Gastroesophageal sphincter (tissue), 4 donors: ENCODE measurements at regions not wholly inside any gene's neighbourhood (a gene's known extent, or its start where the extent isn't known, plus 50 kb on each side); places are given as distances from the start of the nearest gene placed in this dataset.
"Not testable (repeated sequence)": the region's sequence is repeated elsewhere in the genome, so short reads cannot be mapped to it uniquely, and the experiment has no call there.

Source experiments
- ATAC-seq: fragments of 150-250 bp; one replicate; pipeline ENCODE4 v1.9.1; 2016; ENCODE audit warnings: mild to moderate bottlenecking, moderate library complexity
- H3K27ac ChIP-seq, 4 donors: fragments of 200-600 bp; sonication (generic) in 3 of 4; 1 replicate in 3 of 4; 2 replicates in 1 of 4; pipeline ENCODE4 v1.5.1; 2016 to 2019
- H3K27me3 ChIP-seq: fragments of 200-600 bp; sonication (generic); one replicate; pipeline ENCODE4 v1.5.1; 2019
- H3K36me3 ChIP-seq, 2 donors: fragments of 200-600 bp; sonication (generic); one replicate each; pipeline ENCODE4 v1.5.1; 2019; ENCODE audit warnings: control low read depth in 1 of 2
- H3K4me1 ChIP-seq, 3 donors: fragments of 200-600 bp; sonication (generic); 1 replicate in 2 of 3; 2 replicates in 1 of 3; pipeline ENCODE4 v1.5.1; 2016 to 2019; ENCODE audit warnings: control low read depth in 2 of 3
- H3K4me3 ChIP-seq, 2 donors: fragments of 200-600 bp; sonication (generic); one replicate each; pipeline ENCODE4 v1.5.1; 2019; ENCODE audit warnings: mild to moderate bottlenecking in 1 of 2, moderate library complexity in 1 of 2
- H3K9me3 ChIP-seq, 3 donors: fragments of 200-600 bp; sonication (generic); one replicate each; pipeline ENCODE4 v1.5.1; 2017 to 2019; ENCODE audit warnings: control low read depth in 2 of 3
- CTCF ChIP-seq, 4 experiments: fragments of 200-600 bp in 2 of 4; fragments of 450-650 bp in 2 of 4; sonication (generic) in 1 of 4; IDR thresholded peaks; one replicate each; pipeline ENCODE4 v1.5.1; 2017 to 2019; ENCODE audit warnings: antibody characterized with exemption in 4 of 4, mild to moderate bottlenecking in 2 of 4, moderate library complexity in 2 of 4
- EP300 ChIP-seq: sonication (generic); formaldehyde crosslinking; IDR thresholded peaks from one replicate; pipeline ENCODE4 v1.6.1; 2017; ENCODE audit warnings: antibody characterized with exemption, mild to moderate bottlenecking
- POLR2A ChIP-seq, 2 donors: fragments of 450-650 bp; IDR thresholded peaks; one replicate each; pipeline ENCODE4 v1.6.1; 2017; ENCODE audit warnings: antibody characterized with exemption in 2 of 2, mild to moderate bottlenecking in 2 of 2, moderate library complexity in 1 of 2
- POLR2AphosphoS5 ChIP-seq: sonication (generic); formaldehyde crosslinking; IDR thresholded peaks from one replicate; pipeline ENCODE4 v1.6.1; 2017; ENCODE audit warnings: antibody characterized with exemption
- WGBS, 2 donors: methylation state at CpG; one replicate each; pipeline ENCODE4 v1.1.5; 2018; ENCODE audit warnings: low coverage in 1 of 2; 5-methylcytosine and 5-hydroxymethylcytosine counted together

- no peak overlapping the region for H3K27ac ChIP-seq
- peaks cover 69% of the 10 kb centered on the region for H3K27me3 ChIP-seq
- no peak for ATAC-seq
- TF ChIP-seq CTCF (IDR thresholded peaks at IDR 0.05): no peak
- no peak for TF ChIP-seq EP300
- TF ChIP-seq POLR2AphosphoS5: no peak
- no peaks in the 10 kb centered on the region for H3K4me1 ChIP-seq
- no peak overlapping the region for H3K4me3 ChIP-seq
- no peaks in the 10 kb centered on the region for H3K9me3 ChIP-seq
- 55% methylated on average over 2 of the region's 3 CpGs; no CpG with 5 or more reads in 1 of the 2 donors for WGBS, 2 donors
- no peaks in the 10 kb centered on the region for H3K36me3 ChIP-seq
Measured at GRCh38 chr12:131631230-131631629, 79.7 kb upstream of the SFSWAP start.

- not testable (repeated sequence) for H3K9me3 ChIP-seq, H3K27ac ChIP-seq, H3K36me3 ChIP-seq, H3K4me1 ChIP-seq, H3K4me3 ChIP-seq, ATAC-seq
- 64% methylated on average over 6 of the region's 23 CpGs; no CpG with 5 or more reads in 1 of the 2 donors for WGBS, 2 donors
- H3K27me3 ChIP-seq: peaks cover 77% of the 10 kb centered on the region
Measured at GRCh38 chr12:131631889-131632651, 78.8 kb upstream of the SFSWAP start.

- H3K4me1 ChIP-seq, H3K4me3 ChIP-seq, H3K9me3 ChIP-seq, H3K36me3 ChIP-seq, H3K27ac ChIP-seq, ATAC-seq: not testable (repeated sequence)
- H3K27me3 ChIP-seq: peaks cover 81% of the 10 kb centered on the region
- WGBS, 2 donors: 42 to 55% methylated on average over 3 to 5 of the region's 5 CpGs
Measured at GRCh38 chr12:131632652-131633023, 78.3 kb upstream of the SFSWAP start.

- H3K4me3 ChIP-seq, ATAC-seq, H3K9me3 ChIP-seq, H3K36me3 ChIP-seq, H3K27ac ChIP-seq, H3K4me1 ChIP-seq: not testable (repeated sequence)
- peaks cover 75% of the 10 kb centered on the region for H3K27me3 ChIP-seq
- no CpG with 5 or more reads among the region's 9 CpGs for WGBS, 2 donors
Measured at GRCh38 chr12:131633610-131634009, 77.3 kb upstream of the SFSWAP start.

GRCh38 chr12:131634037-131634436, 76.9 kb upstream of the SFSWAP start:
- Histone ChIP-seq H3K4me1 (no peaks in the 10 kb centered on the region), H3K9me3 (no peaks in the 10 kb centered on the region), H3K36me3 (no peaks in the 10 kb centered on the region), H3K27ac (no peak overlapping the region), H3K4me3 (no peak overlapping the region), H3K27me3 (peaks cover 75% of the 10 kb centered on the region)
- no peak for TF ChIP-seq POLR2AphosphoS5
- TF ChIP-seq POLR2A (IDR thresholded peaks at IDR 0.05): no peak
- no peak for TF ChIP-seq CTCF (IDR thresholded peaks at IDR 0.05)
- TF ChIP-seq EP300: no peak
- no peak for ATAC-seq
- 55% methylated on average over 2 of the region's 5 CpGs; no CpG with 5 or more reads in 1 of the 2 donors for WGBS, 2 donors

- H3K27me3 ChIP-seq: peaks cover 71% of the 10 kb centered on the region
- not testable (repeated sequence) for H3K4me3 ChIP-seq, H3K27ac ChIP-seq, ATAC-seq, H3K4me1 ChIP-seq, H3K36me3 ChIP-seq, H3K9me3 ChIP-seq
- WGBS, 2 donors: 68 to 80% methylated on average over 2 of the region's 2 CpGs
Measured at GRCh38 chr12:131635012-131635411, 75.9 kb upstream of the SFSWAP start.

- Histone ChIP-seq H3K27ac (no peak overlapping the region), H3K4me3 (no peak overlapping the region), H3K9me3 (no peaks in the 10 kb centered on the region), H3K4me1 (no peaks in the 10 kb centered on the region), H3K36me3 (no peaks in the 10 kb centered on the region), H3K27me3 (peaks cover 66% of the 10 kb centered on the region)
- TF ChIP-seq POLR2A (IDR thresholded peaks at IDR 0.05) (no peak), POLR2AphosphoS5 (no peak), EP300 (no peak), CTCF (IDR thresholded peaks at IDR 0.05) (no peak)
- no peak for ATAC-seq
- 67 to 81% methylated on average over 1 to 6 of the region's 6 CpGs for whole genome bisulfite sequencing, 2 donors
Measured at GRCh38 chr12:131635491-131636122, 75.3 kb upstream of the SFSWAP start.
